ENCODE measurements at regions not wholly inside any gene's neighbourhood (a gene's known extent, or its start where the extent isn't known, plus 50 kb on each side); places are given as distances from the start of the nearest gene placed in this dataset.

DNA sequence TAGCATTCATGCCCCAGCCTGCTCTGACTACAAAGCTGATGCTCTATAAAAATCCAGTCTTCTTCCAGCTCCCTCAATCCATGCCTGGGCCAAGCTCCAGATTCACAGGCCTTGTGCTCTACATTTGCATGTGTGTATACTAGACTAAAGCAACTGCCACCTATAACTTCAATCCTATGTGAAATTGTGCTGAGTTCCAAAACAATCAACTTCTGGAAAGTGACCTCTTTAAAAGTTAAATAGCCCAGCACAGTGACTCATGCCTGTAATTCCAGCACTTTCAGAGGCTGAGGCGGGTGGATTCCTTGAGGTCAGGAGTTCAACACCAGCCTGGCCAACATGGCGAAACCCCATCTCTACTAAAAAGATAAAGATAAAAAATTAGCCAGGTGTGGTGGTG is 114.3 kb upstream of the ZC3H12C start:
- no peak overlapping the region for H3K27ac ChIP-seq
- no peaks in the 10 kb centered on the region for H3K27me3 ChIP-seq (replicated peaks in 1 of 7)
- TF ChIP-seq, protein P1, sequence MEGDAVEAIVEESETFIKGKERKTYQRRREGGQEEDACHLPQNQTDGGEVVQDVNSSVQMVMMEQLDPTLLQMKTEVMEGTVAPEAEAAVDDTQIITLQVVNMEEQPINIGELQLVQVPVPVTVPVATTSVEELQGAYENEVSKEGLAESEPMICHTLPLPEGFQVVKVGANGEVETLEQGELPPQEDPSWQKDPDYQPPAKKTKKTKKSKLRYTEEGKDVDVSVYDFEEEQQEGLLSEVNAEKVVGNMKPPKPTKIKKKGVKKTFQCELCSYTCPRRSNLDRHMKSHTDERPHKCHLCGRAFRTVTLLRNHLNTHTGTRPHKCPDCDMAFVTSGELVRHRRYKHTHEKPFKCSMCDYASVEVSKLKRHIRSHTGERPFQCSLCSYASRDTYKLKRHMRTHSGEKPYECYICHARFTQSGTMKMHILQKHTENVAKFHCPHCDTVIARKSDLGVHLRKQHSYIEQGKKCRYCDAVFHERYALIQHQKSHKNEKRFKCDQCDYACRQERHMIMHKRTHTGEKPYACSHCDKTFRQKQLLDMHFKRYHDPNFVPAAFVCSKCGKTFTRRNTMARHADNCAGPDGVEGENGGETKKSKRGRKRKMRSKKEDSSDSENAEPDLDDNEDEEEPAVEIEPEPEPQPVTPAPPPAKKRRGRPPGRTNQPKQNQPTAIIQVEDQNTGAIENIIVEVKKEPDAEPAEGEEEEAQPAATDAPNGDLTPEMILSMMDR (IDR thresholded peaks at IDR 0.05 in 8 of 11, conservative IDR thresholded peaks at IDR 0.05 in 3 of 11): no peak
- TF ChIP-seq POLR2A (IDR thresholded peaks at IDR 0.05) (no peak), POLR2AphosphoS5 (IDR thresholded peaks at IDR 0.05) (no peak)
- intact Hi-C loops (cut with DNase I; ENCODE audit: low total_unique reads): no loop called here
- H3K36me3 ChIP-seq: no peaks in the 10 kb centered on the region
- no peaks in the 10 kb centered on the region for H3K4me1 ChIP-seq
- H3K4me3 ChIP-seq: no peak overlapping the region
- 90 to 100% (median 93%) methylated on average over 2 of the region's 2 CpGs for WGBS, 5 donors
- H3K9me3 ChIP-seq: peaks cover 0 to 9% (median 3%) of the 10 kb centered on the region in 8 donors
- no peak for DNase-seq

- 67 to 84% (median 83%) methylated on average over 1 of the region's 1 CpG for WGBS, 5 donors
- H3K9me3 ChIP-seq: peaks cover 0 to 9% (median 3%) of the 10 kb centered on the region in 8 donors
- peaks cover 0 to 15% (median 7%) of the 10 kb centered on the region in 6 donors for H3K4me1 ChIP-seq
- no peak for TF ChIP-seq POLR2AphosphoS5 (IDR thresholded peaks at IDR 0.05)
- TF ChIP-seq, protein P1 (IDR thresholded peaks at IDR 0.05 in 8 of 11, conservative IDR thresholded peaks at IDR 0.05 in 3 of 11): no peak
- TF ChIP-seq POLR2A (IDR thresholded peaks at IDR 0.05): no peak
- no peak overlapping the region for H3K27ac ChIP-seq
- H3K36me3 ChIP-seq: no peaks in the 10 kb centered on the region
- intact Hi-C loops (cut with DNase I; ENCODE audit: low total_unique reads): no loop called here
- H3K27me3 ChIP-seq (replicated peaks in 1 of 7): no peaks in the 10 kb centered on the region
- DNase-seq: no peak
- no peak overlapping the region for H3K4me3 ChIP-seq
These were observed 112.1 kb upstream of the ZC3H12C start for GRCh38 chr11:109981031-109981636.

- DNase-seq: no peak
- no peak overlapping the region for H3K27ac ChIP-seq
- intact Hi-C loops (cut with DNase I; ENCODE audit: low total_unique reads): no loop called here
- no peaks in the 10 kb centered on the region for H3K27me3 ChIP-seq (replicated peaks in 1 of 7)
- no peaks in the 10 kb centered on the region for H3K9me3 ChIP-seq
- H3K4me1 ChIP-seq: peaks cover 0 to 15% (median 7%) of the 10 kb centered on the region in 6 donors
- H3K4me3 ChIP-seq: no peak overlapping the region
- TF ChIP-seq POLR2A (IDR thresholded peaks at IDR 0.05) (no peak), POLR2AphosphoS5 (IDR thresholded peaks at IDR 0.05) (no peak)
- TF ChIP-seq, protein P1 (IDR thresholded peaks at IDR 0.05 in 8 of 11, conservative IDR thresholded peaks at IDR 0.05 in 3 of 11): no peak
- H3K36me3 ChIP-seq: no peaks in the 10 kb centered on the region
- WGBS, 5 donors: 94 to 99% (median 97%) methylated on average over 3 of the region's 3 CpGs
These were observed 109.8 kb upstream of the ZC3H12C start for GRCh38 chr11:109983358-109983757.

DNA sequence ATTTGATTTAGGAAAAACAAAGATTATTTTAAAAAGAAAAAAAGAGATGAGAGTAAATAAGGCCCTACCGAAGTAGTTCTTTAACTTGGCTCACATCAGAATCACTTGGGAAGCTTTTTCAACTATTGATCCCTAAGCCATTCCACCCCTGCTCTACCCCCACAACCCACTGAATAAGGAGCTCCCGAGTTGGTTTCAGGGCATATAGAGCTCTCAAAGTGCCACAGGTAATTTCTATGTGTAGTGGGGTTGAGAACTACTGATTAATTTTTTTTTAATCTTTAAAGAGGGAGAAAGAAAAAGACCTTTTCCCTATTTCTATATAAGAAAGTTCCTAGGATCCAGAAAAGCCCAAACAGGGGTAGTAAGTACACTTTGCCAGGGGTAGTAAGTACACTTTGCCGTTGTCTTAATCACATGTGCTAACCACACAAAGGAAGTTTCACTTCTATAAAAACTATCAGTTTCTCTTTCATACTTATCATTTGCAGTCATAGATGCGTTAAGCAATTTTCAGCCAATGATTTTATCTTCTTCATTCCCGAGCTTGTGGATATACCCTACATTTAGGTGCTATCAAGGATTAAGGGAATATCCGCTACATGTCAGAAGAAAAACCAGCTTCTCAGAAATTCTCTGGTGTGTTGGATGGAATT is 108.4 kb upstream of the ZC3H12C start:
- peak overlapping the region in 2 of 8 donors; percentile 2 to 52 for H3K27ac ChIP-seq
- DNase-seq: no peak
- no peaks in the 10 kb centered on the region for H3K27me3 ChIP-seq (replicated peaks in 1 of 7)
- H3K4me1 ChIP-seq: peaks cover 0 to 15% (median 7%) of the 10 kb centered on the region in 6 donors
- TF ChIP-seq, protein P1 (IDR thresholded peaks at IDR 0.05 in 8 of 11, conservative IDR thresholded peaks at IDR 0.05 in 3 of 11): no peak
- TF ChIP-seq POLR2A (IDR thresholded peaks at IDR 0.05) (no peak), POLR2AphosphoS5 (IDR thresholded peaks at IDR 0.05) (no peak)
- intact Hi-C loops (cut with DNase I; ENCODE audit: low total_unique reads): no loop called here
- H3K36me3 ChIP-seq: no peaks in the 10 kb centered on the region
- H3K4me3 ChIP-seq: peak overlapping the region in 1 of 8 donors; percentile 25
- no peaks in the 10 kb centered on the region for H3K9me3 ChIP-seq
- 50 to 54% (median 53%) methylated on average over 6 of the region's 6 CpGs for WGBS, 5 donors

All from spleen (tissue), 11 donors.